GM20000 (cell line): ENCODE measurements at regions not wholly inside any gene's neighbourhood (a gene's known extent, or its start where the extent isn't known, plus 50 kb on each side); places are given as distances from the start of the nearest gene placed in this dataset.

Experiments
- DNase-seq: peaks from one replicate; pipeline ENCODE4 v3.0.0; 2012; ENCODE audit warnings: low spot score
- TF ChIP-seq, protein P1 (sequence below): IDR thresholded peaks from 2 replicates; pipeline ENCODE4 v1.5.1; 2012; ENCODE audit warnings: mild to moderate bottlenecking, control low read depth; ENCODE audit errors: extremely low read depth, missing control alignments

- DNase-seq, result no peak
- TF ChIP-seq, protein P1, sequence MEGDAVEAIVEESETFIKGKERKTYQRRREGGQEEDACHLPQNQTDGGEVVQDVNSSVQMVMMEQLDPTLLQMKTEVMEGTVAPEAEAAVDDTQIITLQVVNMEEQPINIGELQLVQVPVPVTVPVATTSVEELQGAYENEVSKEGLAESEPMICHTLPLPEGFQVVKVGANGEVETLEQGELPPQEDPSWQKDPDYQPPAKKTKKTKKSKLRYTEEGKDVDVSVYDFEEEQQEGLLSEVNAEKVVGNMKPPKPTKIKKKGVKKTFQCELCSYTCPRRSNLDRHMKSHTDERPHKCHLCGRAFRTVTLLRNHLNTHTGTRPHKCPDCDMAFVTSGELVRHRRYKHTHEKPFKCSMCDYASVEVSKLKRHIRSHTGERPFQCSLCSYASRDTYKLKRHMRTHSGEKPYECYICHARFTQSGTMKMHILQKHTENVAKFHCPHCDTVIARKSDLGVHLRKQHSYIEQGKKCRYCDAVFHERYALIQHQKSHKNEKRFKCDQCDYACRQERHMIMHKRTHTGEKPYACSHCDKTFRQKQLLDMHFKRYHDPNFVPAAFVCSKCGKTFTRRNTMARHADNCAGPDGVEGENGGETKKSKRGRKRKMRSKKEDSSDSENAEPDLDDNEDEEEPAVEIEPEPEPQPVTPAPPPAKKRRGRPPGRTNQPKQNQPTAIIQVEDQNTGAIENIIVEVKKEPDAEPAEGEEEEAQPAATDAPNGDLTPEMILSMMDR, result no peak
Measured at GRCh38 chr2:120419955-120420354, 74.0 kb downstream of the INHBB start.

DNA sequence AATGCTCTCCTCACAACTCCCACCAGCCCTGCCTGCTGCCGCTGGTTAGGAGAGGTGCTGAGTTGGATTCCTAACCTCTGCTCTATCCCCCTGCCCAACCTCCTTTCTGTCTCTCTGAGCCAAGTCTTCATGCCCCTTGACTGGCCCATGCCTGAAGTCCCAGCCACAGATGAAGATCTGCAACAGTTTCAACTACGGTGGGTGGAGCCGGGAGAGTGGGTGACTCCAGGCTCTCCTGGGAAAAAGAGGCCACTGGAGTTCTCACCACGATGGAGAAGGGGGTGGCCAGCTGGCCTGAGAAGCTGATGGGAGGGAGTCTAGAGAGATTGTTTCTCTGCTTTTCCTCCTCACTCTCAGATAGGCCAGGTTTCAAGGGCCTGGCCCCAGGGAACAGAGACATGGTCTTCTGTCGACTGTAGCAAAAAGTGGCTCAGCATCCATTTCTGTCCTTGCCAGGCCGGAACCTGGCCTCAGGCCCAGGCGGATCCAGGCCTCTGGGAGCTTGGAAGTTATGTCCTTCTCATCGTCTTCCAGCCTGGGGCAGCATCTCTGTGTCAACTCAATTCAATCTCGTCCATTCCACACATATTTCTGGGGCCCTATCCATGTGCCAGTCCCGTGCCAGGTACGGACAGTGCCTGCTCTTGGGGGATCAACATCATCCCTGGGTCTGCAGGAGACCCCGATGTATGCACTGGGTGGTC lies 75.3 kb downstream of the INHBB start:
- no peak for DNase-seq

DNA sequence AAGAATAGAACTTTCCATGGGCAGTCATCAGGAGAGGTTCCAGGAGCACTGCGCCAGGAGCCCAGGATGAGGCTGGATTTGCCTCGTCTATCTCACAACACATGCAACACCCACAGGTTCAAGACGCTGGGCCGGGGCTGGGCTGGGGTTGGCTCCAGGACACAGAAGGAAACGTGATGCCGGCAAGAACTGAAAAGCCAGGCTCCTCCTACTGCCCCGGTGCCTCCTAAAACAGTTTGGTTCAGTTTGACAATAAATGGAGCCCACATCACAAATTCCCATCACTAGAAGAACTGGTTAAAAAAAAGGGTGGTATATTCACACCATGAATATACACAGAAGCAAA lies 75.9 kb downstream of the INHBB start:
- no peak for DNase-seq
- TF ChIP-seq, protein P1, result no peak

More for the DNA sequence above, 75.3 kb downstream of the INHBB start:
- TF ChIP-seq, protein P1, result no peak

DNA sequence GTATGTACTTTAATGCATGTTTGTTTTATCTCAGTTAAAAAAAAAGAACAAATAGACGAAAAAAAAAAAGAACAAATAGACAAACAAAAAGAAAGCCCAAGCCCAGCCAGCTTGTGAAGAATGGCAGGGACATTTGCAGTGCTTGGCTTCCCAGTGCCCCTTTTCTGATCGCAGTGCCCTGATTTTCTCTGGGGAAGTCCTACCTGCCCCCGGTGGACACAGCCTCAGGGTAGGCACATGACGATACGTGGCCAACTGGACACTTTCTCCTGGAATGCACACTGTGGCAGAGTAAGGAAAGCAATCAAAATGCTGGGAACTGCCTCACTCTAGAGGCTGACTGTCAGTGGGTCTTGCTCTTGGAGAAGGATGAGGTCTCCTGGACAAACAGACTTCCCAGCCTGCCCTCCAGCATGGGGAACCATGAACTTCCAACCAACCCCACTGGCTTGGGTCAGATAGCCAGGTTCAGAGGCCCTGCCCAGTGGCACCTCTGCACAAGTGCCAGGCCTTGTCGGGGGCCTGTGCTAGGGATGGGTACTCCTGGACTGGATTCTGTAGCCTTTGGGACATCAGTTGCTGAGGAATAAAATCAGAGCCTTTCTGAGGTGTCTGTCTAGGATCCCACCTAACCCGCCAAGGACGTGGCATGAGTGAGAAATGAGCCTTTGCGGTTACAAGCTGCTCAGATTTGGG lies 76.7 kb downstream of the INHBB start:
- no peak for DNase-seq
- TF ChIP-seq, protein P1, result no peak

- TF ChIP-seq, protein P1, result no peak
- DNase-seq, result no peak
Measured at GRCh38 chr2:120423167-120423943, 77.4 kb downstream of the INHBB start.

- no peak for DNase-seq
- TF ChIP-seq, protein P1, result no peak
Measured at GRCh38 chr2:120424274-120424796, 78.4 kb downstream of the INHBB start.

GRCh38 chr2:120425014-120425413 lies 79.1 kb downstream of the INHBB start:
- TF ChIP-seq, protein P1, result no peak
- DNase-seq, result no peak
